SKM-1 treated with dmso at 0.1 percent for 144 hours (cell line): ENCODE measurements at regions not wholly inside any gene's neighbourhood (a gene's known extent, or its start where the extent isn't known, plus 50 kb on each side); places are given as distances from the start of the nearest gene placed in this dataset.
"Not testable (repeated sequence)": the region's sequence is repeated elsewhere in the genome, so short reads cannot be mapped to it uniquely, and the experiment has no call there.

ENCODE experiments used
- DNase-seq: peaks from one replicate; lab custom pipeline; 2025; ENCODE audit not compliant: unreplicated experiment; lab: John Stamatoyannopoulos, UW

DNA sequence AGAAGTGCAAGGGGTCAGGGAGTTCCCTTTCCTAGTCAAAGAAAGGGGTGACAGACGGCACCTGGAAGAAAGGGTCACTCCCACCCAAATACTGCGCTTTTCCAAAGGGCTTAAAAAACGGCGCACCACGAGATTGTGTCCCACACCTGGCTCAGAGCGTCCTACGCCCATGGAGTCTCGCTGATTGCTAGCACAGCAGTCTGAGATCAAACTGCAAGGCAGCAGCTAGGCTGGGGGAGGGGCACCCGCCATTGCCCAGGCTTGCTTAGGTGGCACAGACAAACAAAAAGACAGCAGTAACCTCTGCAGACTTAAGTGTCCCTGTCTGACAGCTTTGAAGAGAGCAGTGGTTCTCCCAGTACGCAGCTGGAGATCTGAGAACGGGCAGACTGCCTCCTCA lies 402.4 kb upstream of the KLF12 start:
- not testable (repeated sequence) for DNase-seq

DNA sequence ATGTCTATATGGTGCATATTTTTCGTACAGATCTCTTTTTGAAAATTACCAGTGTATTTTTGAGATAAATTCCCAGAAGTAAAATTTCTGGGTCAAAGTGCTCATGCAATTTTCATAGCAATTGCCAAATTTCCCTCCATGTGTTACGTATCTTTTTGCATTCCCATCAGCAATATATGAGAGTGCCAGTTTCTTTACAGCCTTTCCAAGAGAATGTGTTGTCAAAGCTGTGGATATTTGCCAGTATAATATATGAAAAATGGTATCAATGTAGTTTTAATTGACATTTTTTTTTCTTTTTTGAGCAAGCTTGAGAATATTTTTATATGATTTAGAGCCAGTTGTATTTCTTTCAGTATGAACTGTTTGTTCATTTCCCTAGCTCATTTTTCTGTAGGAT lies 399.0 kb upstream of the KLF12 start:
- DNase-seq: no peak

DNA sequence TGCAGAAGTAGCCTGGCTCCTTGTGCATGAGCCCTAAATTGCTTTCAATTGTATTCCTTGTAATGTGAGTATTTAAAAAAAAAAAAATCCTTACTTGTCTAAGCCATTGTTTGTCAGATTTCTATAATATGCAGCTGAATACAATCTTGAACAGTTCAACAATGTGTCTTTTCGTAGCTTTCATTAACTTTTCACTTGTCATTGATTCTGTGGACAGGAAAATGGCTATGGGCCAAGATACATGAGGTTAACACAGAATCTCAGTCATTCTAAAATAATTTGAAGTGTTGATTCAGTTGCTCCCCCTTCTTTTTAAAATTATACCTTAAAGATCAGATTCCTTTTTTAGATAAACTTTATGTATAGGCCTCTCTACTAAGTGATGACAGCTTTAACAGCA lies 395.8 kb upstream of the KLF12 start:
- no peak for DNase-seq

DNA sequence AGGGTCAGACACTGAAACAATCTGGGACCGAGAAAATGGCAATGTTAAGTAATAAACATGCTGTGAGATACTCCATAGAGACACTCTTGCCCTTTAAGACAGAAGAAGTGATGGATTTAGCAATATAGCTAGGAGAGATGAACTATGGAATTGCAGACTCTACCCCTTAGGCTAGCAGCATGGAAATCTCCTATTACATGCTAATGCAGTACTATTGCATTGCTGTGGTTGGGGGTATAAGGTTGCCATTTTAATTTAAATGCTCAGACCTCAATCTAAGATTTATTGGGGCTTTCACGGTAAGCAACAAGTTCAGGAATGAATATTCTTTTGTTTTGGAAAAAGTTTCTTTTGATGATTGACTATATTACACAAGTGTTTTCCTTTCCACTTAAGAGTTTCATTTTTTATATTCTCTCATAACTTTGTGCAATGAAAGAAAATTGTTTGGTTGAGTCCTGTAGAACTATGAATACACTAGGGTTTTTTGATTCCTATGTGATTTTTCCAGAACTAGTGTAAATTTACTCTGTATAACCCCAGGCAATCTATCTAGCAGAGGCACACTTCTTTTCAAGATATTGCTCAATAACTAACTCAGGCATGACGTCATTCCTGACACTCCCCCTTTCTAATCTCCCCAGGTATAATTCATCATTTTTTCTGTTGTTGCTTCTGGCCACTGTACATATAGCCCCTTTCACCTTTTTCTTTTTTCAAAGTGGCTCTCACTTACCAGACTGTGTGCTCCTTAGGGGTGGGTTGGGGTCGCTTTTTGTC lies 394.7 kb upstream of the KLF12 start:
- DNase-seq: no peak

DNA sequence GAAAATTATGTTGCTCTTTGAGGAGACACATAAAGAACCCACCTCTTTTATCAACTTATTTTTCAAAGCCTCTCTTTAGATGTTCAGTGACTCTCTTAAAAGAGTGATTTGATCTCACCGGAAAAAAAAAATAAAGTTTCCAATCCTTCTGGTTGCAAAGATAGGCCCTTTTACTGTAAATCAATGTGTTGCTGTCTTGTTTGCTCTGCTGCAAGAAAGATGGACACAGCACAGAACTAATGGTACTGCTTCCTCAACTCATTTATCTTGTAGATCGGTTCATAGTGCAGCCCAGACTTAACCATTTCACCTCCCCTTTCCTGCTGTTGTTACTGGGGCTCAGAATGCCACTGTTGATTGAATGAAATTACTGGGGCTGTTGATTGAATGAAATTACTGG lies 388.9 kb upstream of the KLF12 start:
- no peak for DNase-seq

DNA sequence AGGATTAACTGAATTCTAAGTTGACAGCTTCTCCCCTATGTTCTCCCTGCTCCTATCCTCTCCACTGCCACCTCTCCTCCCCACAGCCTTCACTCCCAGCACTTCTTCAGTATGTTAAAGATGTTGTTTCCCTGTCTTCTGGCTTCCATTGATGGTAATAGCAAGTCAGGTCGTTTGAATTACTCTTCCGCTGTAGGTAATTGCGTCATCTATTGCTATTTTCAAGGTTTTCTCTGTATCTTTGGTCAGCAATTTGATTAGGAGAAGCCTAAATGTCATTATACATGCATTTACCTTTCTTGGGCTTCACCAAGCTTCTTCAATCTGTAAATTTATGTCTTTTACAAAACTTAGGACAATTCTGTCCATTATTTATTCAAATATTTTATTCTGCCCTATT lies 377.3 kb upstream of the KLF12 start:
- DNase-seq: no peak

DNA sequence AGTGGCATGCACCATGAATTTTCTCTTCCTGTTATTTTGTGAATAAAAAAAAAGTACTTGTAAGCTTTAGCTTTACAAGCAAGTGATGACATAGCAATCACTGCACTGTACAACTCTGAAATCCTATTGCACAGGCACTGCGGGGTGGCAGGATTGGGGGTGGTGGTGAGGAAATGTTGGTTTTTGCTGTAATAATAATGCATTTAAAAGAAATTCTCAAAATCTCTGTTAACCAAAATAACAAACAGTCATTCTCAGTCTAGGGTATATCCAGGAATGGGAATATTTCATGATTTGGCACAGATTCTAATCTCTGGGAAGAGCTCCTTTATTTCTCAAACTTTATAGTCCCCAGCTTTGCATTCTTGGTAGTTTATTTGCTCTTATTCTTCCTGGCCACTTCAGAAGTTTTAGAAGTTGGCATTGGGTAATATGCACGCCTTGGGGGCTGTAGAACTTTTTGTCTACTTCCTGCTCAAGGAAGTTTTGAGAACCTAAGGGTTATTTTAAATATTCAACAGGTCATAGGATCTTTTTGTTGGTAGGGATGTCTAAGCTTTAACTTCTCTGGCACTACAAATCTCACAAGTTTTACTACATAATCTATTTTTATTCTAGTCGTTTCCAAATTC lies 353.0 kb upstream of the KLF12 start:
- no peak for DNase-seq

DNA sequence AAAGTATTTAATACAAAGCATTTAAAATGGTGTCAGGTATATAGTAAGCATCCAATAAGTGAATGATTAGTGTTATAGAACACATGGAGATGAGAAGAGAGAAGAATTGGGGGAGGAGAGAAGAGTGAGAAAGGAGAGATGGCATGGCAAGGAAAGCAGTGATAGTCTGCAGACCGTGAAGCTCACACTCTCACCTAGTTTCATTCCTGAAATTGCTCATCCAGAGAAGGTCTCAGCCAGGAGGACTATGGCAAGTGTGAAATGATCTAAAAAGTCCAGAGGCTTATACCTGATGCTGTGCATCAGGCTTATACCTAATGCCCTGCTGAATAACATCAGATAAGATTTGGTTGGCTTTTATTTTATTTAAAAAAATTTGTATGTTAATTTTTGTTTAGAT lies 351.6 kb upstream of the KLF12 start:
- no peak for DNase-seq

DNA sequence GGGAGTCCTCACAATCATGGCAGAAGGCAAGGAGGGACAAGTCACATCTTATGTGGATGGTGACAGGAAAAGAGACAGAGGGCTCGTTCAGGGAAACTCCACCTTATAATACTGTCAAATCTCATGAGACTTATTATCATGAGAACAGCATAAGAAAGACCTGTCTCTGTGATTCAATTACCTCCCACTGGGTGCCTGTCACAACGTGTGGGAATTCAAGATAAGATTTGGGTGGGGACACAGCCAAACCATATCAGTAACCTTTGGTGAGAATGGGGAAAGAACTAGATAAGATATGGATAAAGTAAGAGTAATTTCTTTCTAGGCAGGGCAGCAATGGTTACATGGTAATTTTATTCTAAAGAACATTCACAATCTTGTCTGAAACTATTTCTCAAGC lies 344.9 kb upstream of the KLF12 start:
- no peak for DNase-seq

DNA sequence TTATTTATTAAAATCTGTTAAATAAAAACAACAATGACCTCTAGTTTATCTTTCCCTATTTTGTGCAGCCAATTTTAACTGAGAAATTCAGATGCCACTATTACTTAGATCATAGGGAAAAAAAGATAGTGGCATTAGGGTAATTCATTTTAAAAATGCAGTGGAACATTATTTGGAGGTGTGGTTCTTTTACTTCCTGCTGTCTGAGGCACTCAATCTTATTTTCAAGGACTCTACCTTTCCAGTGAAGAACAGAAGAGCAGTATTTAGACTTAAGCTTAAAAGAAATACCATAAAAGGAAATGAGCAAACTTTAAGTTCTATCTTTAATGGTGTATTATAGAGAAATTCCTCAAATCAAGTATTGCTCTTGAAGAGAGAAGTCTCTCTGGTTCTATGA lies 342.6 kb upstream of the KLF12 start:
- no peak for DNase-seq

DNA sequence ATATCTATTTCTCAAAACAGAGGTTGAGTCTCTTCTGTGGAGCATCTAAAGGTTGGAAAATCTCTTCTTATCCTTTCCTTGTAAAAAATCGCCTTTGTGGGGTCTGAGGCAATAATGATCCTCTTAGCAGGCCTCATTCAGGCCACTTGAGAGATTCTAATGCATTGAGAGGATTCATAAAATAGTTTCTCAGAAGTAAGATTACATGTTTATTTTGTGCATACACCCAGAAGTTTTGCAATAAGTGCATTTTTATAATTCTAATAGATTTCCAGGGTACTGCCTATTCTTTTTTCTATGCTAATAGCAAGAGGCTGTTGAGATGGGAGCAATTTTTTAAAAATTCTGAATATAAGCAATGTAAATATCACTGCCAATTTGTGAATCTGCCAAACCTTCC lies 342.2 kb upstream of the KLF12 start:
- no peak for DNase-seq

DNA sequence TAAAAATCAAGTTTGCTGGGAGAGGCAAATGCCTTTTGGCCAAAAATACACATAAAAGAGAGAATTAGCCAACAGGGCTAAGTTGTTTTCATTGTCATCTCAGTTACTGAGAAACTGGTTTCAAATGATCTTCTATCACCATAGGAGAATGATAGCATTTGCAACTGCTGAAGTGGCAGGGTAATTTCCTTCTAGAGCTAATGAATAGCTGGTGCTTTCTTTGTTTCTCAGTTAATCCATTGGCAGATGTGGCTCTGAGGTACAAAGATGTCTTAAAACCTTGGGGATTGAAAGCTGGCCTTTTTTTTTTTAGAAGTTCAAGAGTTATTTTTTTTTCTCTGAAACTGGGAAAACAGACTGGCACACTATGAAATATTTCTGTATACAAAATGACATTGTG lies 332.7 kb upstream of the KLF12 start:
- no peak for DNase-seq

DNA sequence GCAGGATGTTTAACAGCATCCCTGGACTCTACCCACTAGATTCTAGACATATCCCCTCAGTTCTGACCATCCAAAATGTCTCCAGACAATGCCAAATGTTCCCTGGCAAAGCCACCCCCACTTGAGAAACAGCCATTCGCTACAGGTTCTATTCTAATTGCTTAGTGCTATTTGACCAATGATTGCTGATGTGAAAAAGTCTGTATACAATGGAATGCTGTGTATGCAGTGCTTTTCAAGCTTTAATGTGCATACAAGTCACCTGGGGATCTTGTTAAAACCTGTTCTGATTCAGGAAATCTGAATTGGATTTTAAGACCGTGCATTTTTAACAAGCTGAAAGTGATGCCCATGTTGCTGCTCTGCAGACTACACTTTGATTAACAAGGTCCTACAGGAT lies 331.8 kb upstream of the KLF12 start:
- DNase-seq: no peak

DNA sequence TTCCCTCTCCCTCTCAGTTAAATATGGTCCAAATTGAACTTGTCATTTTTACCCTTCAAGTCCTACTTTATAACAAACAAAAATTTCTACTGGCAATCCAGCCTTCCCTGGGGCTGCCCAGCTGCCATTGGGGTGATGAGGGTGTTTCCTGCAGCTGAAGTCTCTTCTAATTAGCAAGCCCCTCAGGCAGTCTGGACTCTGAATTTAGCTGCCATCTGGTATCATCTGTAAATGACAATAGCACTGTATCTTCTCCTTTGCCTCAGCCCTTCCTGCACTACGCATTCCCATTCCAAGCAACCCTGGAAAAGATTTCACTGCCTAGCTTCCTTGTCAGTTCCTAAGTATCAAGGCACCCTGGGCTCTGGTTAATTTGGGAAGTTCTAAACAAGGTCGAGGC lies 331.1 kb upstream of the KLF12 start:
- DNase-seq: no peak

DNA sequence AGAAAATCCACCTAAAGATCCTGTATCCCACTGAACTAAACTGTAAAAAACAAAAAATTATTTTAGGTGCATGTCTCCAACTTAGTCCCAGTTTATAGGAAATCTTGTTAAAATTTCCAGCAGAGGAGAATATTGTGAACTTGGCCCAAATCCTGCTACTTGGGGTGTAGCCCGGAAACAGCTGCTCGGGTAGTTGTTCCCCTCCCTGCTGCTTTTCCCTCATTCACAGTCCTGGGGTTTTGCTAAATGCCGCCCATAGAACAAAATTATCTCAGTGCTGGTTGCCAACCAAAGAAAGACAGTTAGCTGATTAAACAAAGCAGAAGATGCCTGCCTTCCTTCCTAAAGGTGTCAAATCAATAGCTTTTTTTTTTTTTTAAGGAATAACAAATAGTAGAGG lies 330.5 kb upstream of the KLF12 start:
- DNase-seq: no peak

DNA sequence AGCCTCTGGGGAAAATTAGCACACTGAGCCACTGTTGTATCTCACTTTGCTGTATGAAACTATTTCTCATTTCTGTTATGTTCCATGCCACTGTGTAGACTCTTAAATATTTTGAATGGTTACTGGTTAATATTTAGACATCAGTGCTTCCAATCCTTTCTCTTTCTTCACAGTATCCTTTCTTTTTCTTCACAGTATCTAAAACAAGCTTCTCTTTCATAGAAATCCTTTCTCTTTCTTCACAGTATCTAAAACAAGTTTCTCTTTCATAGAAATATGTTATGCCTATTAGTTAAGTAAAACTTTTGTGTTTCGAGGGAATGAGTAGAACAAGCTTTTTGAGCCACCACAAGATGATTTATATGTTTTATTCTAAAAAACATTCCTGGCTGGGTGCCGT lies 326.8 kb upstream of the KLF12 start:
- no peak for DNase-seq

DNA sequence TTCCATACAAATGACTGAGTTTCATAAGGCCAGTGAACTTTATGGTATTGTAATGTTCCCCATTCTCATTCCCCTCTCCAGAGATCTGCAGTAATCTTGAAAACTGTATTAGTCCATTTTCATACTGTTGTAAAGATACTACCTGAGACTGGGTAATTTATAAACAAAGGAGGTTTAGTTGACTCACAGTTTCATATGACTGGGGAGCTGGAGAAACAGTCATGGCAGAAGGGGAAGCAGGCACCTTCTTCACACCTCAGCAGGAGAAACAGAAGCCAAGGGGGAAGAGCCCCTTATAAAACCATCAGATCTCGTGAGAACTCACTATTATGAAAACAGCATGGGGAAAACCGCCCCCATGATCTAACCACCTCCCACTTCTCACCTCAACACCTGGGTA lies 318.7 kb upstream of the KLF12 start:
- no peak for DNase-seq

DNA sequence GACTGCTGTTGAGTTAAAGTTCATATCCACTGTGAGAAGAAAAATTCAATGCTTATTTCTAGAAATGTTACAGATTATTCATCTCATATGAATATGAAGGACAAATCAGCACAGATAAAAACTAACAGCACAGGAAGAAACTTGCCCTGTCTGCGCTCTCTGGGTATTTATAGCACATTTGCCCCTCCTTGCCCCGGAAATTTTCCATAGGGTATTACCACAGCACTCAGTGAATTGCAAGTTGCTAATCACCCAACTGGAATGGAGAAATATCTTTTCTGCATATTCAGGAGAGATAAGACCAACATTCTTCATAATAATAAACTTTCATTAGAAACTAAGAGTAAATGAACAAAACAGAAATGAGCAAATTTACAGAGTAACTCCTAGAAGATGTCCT lies 318.0 kb upstream of the KLF12 start:
- DNase-seq: no peak

DNA sequence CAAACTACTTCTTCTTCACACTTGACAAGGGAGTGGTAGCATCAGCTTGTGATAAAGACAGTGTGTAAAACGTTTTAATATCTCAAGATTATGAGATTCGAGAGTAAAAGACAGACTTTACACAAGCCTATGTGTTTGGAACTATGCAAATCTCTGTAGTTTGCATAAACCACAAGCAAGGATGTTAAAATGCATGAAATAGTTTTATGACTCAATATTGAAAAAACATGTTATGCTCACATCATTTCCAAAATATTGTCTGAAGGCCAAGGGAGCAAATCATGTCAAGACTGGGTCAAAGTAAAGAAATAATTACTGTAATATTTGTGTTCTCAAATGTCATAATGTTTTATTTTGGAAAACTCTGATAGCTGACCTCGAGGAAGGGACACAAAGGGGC lies 316.8 kb upstream of the KLF12 start:
- DNase-seq: no peak

DNA sequence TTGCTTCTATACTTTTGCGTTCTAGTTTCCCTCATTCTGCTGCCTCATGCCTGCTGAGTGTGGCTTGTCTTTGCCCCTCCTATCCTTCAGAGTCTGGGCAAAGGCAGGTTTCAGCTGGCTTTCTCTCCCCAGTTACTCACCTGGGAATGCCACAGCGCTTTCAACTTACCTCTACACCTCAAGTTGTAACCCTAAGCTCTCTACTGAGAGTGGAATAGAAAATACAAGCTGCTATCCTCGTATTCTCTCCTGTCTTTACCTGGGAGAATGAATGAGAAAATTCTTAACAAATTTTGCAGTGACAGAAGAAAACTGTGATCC lies 316.3 kb upstream of the KLF12 start:
- DNase-seq: no peak

DNA sequence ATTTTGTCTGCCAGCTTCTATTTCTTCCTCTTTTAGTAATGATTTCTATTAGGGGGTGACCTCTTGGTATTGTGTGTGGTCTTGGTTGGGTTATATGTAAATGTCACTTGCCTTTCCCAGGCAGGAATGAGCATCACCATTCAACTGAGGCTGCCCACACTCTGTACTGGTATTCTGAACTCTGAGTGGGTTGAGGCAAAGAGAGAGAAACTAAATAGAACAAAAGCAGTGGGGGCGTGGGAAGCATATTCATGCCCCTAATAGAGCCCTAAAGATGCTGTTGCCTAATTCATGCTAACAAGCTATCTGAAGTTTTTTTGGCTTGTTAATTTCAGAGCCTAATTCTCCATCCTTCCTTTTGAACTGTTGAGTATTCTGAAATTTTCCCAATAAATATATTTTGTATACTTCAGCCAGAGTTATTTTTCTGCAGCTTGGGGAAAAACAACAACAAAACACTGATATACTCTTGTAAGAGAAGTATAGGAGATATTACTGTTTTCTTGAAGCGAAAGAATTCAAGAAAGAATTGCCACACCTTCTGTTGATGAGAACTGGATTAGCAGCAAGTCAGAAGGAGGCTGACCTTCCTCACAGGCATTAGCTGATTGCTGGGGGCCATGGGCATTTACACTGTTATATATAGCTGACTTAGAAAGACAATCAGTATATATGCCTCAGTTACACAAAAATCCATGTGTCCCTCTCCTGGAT lies 315.8 kb upstream of the KLF12 start:
- DNase-seq: no peak

DNA sequence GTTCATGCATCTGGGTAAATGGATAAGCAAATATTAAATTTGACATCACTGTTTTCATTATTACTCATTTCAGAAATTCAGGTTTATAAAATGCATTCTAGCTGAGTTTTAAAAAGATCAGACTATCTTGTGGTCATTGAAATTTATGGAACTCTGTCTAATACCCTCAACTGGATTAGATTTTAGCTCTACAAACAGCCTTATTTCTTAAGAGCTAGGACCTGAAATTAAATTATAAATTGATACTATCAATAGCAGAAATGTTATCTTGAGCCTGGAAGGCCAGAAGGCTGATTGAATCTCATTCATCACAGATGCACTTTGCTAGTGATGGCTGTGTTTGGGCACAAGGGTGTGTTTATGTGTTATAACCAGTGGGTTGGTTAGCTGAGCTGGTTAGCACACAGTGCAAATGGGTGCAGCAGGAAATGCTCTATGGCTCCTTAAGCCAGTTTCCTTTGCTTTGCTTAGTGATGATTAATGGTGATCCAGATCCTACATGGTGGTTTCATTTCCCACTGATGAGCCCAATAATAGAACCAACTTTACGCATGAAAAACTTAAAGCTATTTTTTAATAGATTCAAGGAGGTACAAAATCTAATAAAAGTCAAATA lies 310.8 kb upstream of the KLF12 start:
- no peak for DNase-seq
